ENCODE measurements at regions not wholly inside any gene's neighbourhood (a gene's known extent, or its start where the extent isn't known, plus 50 kb on each side); places are given as distances from the start of the nearest gene placed in this dataset.

GRCh38 chr13:99855526-99856420, 115.8 kb downstream of the ZIC5 start:
- CTCF ChIA-PET (ENCODE audit: partially characterized antibody) = interaction anchor here (0.6 to 3.4 kb wide), 12 partner anchors 8 to 265 kb away, joined by 3 to 12 read pairs (median 3); no protein-coding TSS in a partner anchor
- no peak for TF ChIP-seq CHD2 (IDR thresholded peaks at IDR 0.05; ENCODE audit: low read length)
- no peak for TF ChIP-seq USF2 (IDR thresholded peaks at IDR 0.05; ENCODE audit: low read length)
- no peak for TF ChIP-seq KDM1A (IDR thresholded peaks at IDR 0.05; ENCODE audit: borderline replicate concordance, low read length)
- TF ChIP-seq EZH2 (IDR thresholded peaks at IDR 0.05; ENCODE audit: low read depth, low read length, severe bottlenecking) = no peak
- TF ChIP-seq MAFK (IDR thresholded peaks at IDR 0.05; ENCODE audit: low read depth, low read length) = no peak
- TF ChIP-seq GTF2F1 (IDR thresholded peaks at IDR 0.05; ENCODE audit: borderline replicate concordance, low read depth, low read length) = no peak
- TF ChIP-seq SP1 (IDR thresholded peaks at IDR 0.05; ENCODE audit: low read depth, low read length) = no peak
- TF ChIP-seq POLR2AphosphoS5 (IDR thresholded peaks at IDR 0.05; ENCODE audit: low read depth, low read length) = no peak
- no peak for TF ChIP-seq JUN (IDR thresholded peaks at IDR 0.05; ENCODE audit: low read depth, low read length)
- TF ChIP-seq EGR1 (IDR thresholded peaks at IDR 0.05; ENCODE audit: borderline replicate concordance, low read depth, low read length) = no peak
- TF ChIP-seq SUZ12 (IDR thresholded peaks at IDR 0.05; ENCODE audit: low read length) = no peak

More at GRCh38 chr13:99855526-99856420, 115.8 kb downstream of the ZIC5 start:
- POLR2A ChIA-PET (ENCODE audit: partially characterized antibody) = interaction anchor here (0.6 to 1.5 kb wide), 3 partner anchors 50 to 159 kb away, joined by 3 to 4 read pairs (median 4); no protein-coding TSS in a partner anchor
- peak overlapping the region; percentile 64; the same call in 1 of the 2 replicates for H2BK20ac ChIP-seq (ENCODE audit: low read length)
- no peak overlapping the region for H2AFZ ChIP-seq (ENCODE audit: low read length)
- H3K27me3 ChIP-seq (replicated peaks in 1 of 4; ENCODE audit: control insufficient read depth in 3 of 4, extremely low read depth in 1 of 4, insufficient read depth in 3 of 4, low read length in 3 of 4) = no peaks in the 10 kb centered on the region
- no peak for DNase-seq (ENCODE audit: low read depth in 1 of 2, low spot score in 2 of 2)
- no peak overlapping the region for H3K4me2 ChIP-seq (ENCODE audit: insufficient read depth in 1 of 2, low read depth in 2 of 2, low read length in 2 of 2)
- H3K18ac ChIP-seq (ENCODE audit: extremely low read depth, low read length) = no peak overlapping the region
- WGBS, 2 experiments (ENCODE audit: extremely low coverage in 1 of 2, insufficient coverage in 1 of 2, insufficient read length in 1 of 2, insufficient replicate concordance in 2 of 2, low coverage in 1 of 2, low lambda C conversion rate in 2 of 2, missing lambda C conversion rate in 1 of 2) = 89 to 100% methylated on average over 1 to 9 of the region's 9 CpGs
- peaks cover 2 to 25% (median 15%) of the 10 kb centered on the region in 4 experiments for H3K4me1 ChIP-seq (replicated peaks in 1 of 4; ENCODE audit: control insufficient read depth in 3 of 4, insufficient read depth in 4 of 4, low read length in 3 of 4)
- H4K20me1 ChIP-seq (replicated peaks in 1 of 2; ENCODE audit: control insufficient read depth in 1 of 2, insufficient read depth in 2 of 2, low read length in 2 of 2) = no peaks in the 10 kb centered on the region
- H3K4ac ChIP-seq (replicated peaks; ENCODE audit: insufficient read length, low read depth, low read length) = peak overlapping the region; percentile 61
- H4K5ac ChIP-seq (ENCODE audit: insufficient read length, low read depth, low read length) = no peak overlapping the region
- no peak overlapping the region for H3K4me3 ChIP-seq (ENCODE audit: extremely low read depth in 1 of 4, insufficient read depth in 2 of 4, low read depth in 3 of 4, low read length in 4 of 4)
- H4K91ac ChIP-seq (replicated peaks; ENCODE audit: insufficient read length, low read length) = peak overlapping the region; percentile 30
- H2AK5ac ChIP-seq (ENCODE audit: low read depth, low read length) = no peak overlapping the region
- H3K36me3 ChIP-seq (ENCODE audit: control insufficient read depth in 2 of 4, insufficient read depth in 4 of 4, low read length in 3 of 4) = no peaks in the 10 kb centered on the region
- H3K23me2 ChIP-seq (ENCODE audit: low read depth, low read length) = no peaks in the 10 kb centered on the region
- no peaks in the 10 kb centered on the region for H3K79me2 ChIP-seq (ENCODE audit: control insufficient read depth in 1 of 2, insufficient read depth in 2 of 2, low read length in 2 of 2)
- no peak overlapping the region for H3K56ac ChIP-seq (replicated peaks; ENCODE audit: insufficient read length, low read depth, low read length)
- peak overlapping the region; percentile 29 for H2BK120ac ChIP-seq (replicated peaks; ENCODE audit: low read depth, low read length)
- H3K79me1 ChIP-seq (ENCODE audit: low read depth, low read length) = no peaks in the 10 kb centered on the region
- H3K14ac ChIP-seq (ENCODE audit: insufficient read length) = no peak overlapping the region
- H2BK15ac ChIP-seq (ENCODE audit: low read length) = no peak overlapping the region
- no peak overlapping the region for H3K23ac ChIP-seq (ENCODE audit: insufficient read length)
- no peak overlapping the region for H2BK12ac ChIP-seq (ENCODE audit: low read depth, low read length)
- no peak overlapping the region for H3K9ac ChIP-seq (replicated peaks in 1 of 4; ENCODE audit: extremely low read depth in 1 of 4, low read depth in 3 of 4, low read length in 3 of 4)
- H4K8ac ChIP-seq (ENCODE audit: extremely low read depth, insufficient read depth, low read length) = no peak overlapping the region
- H3K9me3 ChIP-seq (ENCODE audit: insufficient read depth in 2 of 2, low read depth in 1 of 2, low read length in 1 of 2) = no peaks in the 10 kb centered on the region
- no peak overlapping the region for H3K27ac ChIP-seq (ENCODE audit: low read depth, low read length)
- peak overlapping the region; percentile 54; the same call in 1 of the 2 replicates for H2BK5ac ChIP-seq (ENCODE audit: low read depth, low read length)
- FAIRE-seq = no peak

Data from H1 (cell line).